Upper lobe of right lung (tissue), 1 donor: ENCODE measurements at regions not wholly inside any gene's neighbourhood (a gene's known extent, or its start where the extent isn't known, plus 50 kb on each side); places are given as distances from the start of the nearest gene placed in this dataset.

Experiments used
- ATAC-seq: fragments of 200-7000 bp; cut with Tn5 transposase; one replicate; pipeline ENCODE4 v1.9.1; 2020; ENCODE audit warnings: mild to moderate bottlenecking, moderate library complexity
- DNase-seq: peaks from one replicate; pipeline ENCODE4 v3.0.0-alpha.2; 2020
- H3K27ac ChIP-seq: fragments of 200-600 bp; one replicate; pipeline ENCODE4 v1.8.0; 2022
- H3K27me3 ChIP-seq: fragments of 200-600 bp; one replicate; pipeline ENCODE4 v1.8.0; 2022; ENCODE audit warnings: mild to moderate bottlenecking
- H3K36me3 ChIP-seq: fragments of 200-600 bp; one replicate; pipeline ENCODE4 v1.8.0; 2022
- H3K4me1 ChIP-seq: fragments of 200-600 bp; one replicate; pipeline ENCODE4 v1.8.0; 2022
- H3K4me3 ChIP-seq: fragments of 200-600 bp; one replicate; pipeline ENCODE4 v1.8.0; 2022; ENCODE audit warnings: mild to moderate bottlenecking
- H3K9me3 ChIP-seq: fragments of 200-600 bp; one replicate; pipeline ENCODE4 v1.8.0; 2022
- CTCF ChIP-seq: fragments of 200-600 bp; IDR thresholded peaks from one replicate; pipeline ENCODE4 v1.8.0; 2022; ENCODE audit warnings: antibody characterized with exemption
- intact Hi-C: fragments of 100-400 bp; cut with DNase I; formaldehyde crosslinking; loops from one replicate; pipeline ENCODE4 v1.11.0; 2022
- donor health status: DM: no; HTN: yes; CAD: no; lungs with severe emphysema.

DNA sequence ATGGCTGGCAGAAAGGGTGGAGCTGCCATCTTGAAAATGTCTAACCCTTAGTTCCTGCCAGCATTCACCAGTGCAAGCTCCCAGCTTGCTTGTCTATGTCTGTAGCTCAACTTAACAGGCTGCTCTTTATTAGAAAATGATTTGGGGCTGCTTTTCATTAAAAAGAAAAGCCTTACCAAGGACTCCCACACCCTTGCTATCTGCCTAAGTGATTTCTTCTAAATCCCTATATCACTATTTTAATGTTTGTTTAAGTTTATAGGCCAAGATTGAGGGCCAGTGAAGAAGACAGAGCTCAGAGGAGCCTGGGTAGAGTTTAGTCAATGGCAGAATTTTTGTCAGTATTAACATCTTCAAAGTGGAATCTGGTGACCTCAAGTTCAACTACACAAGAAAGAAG lies 336.8 kb upstream of the CHRM3 start:
- DNase-seq (no peak), ATAC-seq (no peak)
- no peaks in the 10 kb centered on the region for H3K9me3 ChIP-seq
- no peak overlapping the region for H3K4me3 ChIP-seq
- intact Hi-C loops = no loop called here
- H3K4me1 ChIP-seq = no peaks in the 10 kb centered on the region
- no peak for TF ChIP-seq CTCF
- H3K27ac ChIP-seq = no peak overlapping the region
- no peaks in the 10 kb centered on the region for H3K27me3 ChIP-seq
- H3K36me3 ChIP-seq = no peaks in the 10 kb centered on the region

DNA sequence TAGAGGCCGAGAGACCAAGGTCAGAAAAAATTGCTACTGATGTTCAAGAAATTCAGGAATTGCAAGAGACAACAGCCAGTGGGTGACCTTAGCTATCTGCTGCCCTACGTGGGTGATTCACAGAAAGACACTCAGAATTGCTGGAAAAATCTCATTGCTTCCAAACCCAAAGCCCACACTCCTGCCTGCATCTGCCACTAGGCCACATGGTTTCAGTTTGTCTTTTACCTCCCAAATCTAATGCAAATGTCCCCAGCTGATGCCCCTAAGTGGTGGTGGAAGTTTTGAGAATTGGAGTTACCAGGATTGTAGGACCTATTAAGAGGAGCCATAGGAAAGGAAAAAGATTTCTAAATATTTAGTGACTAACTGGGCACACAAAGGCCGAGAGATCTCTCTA lies 341.5 kb upstream of the CHRM3 start:
- Histone ChIP-seq H3K4me3 (no peak overlapping the region), H3K36me3 (no peaks in the 10 kb centered on the region), H3K27me3 (no peaks in the 10 kb centered on the region), H3K27ac (no peak overlapping the region), H3K9me3 (no peaks in the 10 kb centered on the region), H3K4me1 (no peaks in the 10 kb centered on the region)
- TF ChIP-seq CTCF = no peak
- intact Hi-C loops = no loop called here
- ATAC-seq (no peak), DNase-seq (no peak)

DNA sequence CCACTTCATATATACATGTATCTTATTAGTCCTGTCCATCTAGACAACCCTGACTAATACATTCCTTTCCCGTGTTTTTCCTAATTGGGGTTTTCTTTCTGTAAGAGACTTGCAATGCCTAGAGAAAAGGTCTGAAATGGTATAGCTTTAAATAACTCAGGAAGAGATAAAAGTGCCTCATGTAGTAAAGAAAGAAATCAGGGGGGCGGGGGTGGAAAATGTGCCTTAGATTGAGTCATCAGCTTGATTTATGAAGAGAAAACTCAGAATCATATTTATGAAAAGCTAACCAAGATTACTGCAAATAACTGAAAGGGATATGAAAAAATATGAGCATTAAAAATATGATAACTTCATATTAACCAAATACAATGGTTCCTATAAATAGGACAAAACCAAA lies 345.8 kb upstream of the CHRM3 start:
- no peaks in the 10 kb centered on the region for H3K27me3 ChIP-seq
- intact Hi-C loops = no loop called here
- H3K36me3 ChIP-seq = no peaks in the 10 kb centered on the region
- DNase-seq (no peak), ATAC-seq (no peak)
- no peak for TF ChIP-seq CTCF
- H3K27ac ChIP-seq = no peak overlapping the region
- H3K4me3 ChIP-seq = no peak overlapping the region
- H3K9me3 ChIP-seq = no peaks in the 10 kb centered on the region
- H3K4me1 ChIP-seq = no peaks in the 10 kb centered on the region

DNA sequence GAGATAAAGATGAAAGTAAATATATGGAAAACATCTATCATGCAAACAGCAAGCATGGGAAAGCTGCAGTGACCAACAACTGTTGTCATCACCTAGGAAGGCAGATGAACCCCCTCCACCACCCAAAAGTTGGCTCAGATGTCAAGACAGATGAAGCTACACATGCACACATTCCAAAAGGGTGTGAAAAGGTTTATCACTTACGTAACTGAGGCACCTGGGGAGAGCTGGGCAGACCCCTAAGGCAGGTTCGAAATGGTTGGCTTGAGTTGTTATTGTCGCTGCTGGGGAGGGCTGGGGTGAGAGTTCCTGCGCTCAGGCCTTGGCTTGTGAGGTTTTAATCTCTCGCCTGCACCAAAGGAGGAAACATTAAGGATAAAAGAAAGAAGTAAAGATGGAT lies 355.1 kb upstream of the CHRM3 start:
- H3K27ac ChIP-seq = no peak overlapping the region
- DNase-seq (no peak), ATAC-seq (no peak)
- TF ChIP-seq CTCF = no peak
- H3K36me3 ChIP-seq = no peaks in the 10 kb centered on the region
- H3K4me3 ChIP-seq = no peak overlapping the region
- H3K4me1 ChIP-seq = no peaks in the 10 kb centered on the region
- intact Hi-C loops = no loop called here
- H3K9me3 ChIP-seq = no peaks in the 10 kb centered on the region
- H3K27me3 ChIP-seq = no peaks in the 10 kb centered on the region

- H3K4me3 ChIP-seq = no peak overlapping the region
- no peaks in the 10 kb centered on the region for H3K4me1 ChIP-seq
- intact Hi-C loops = no loop called here
- DNase-seq (no peak), ATAC-seq (no peak)
- no peaks in the 10 kb centered on the region for H3K9me3 ChIP-seq
- no peak for TF ChIP-seq CTCF
- no peaks in the 10 kb centered on the region for H3K27me3 ChIP-seq
- no peaks in the 10 kb centered on the region for H3K36me3 ChIP-seq
- H3K27ac ChIP-seq = no peak overlapping the region
These were observed 360.2 kb upstream of the CHRM3 start for GRCh38 chr1:239025997-239026694.

- intact Hi-C loops = no loop called here
- no peak for TF ChIP-seq CTCF
- Histone ChIP-seq H3K27ac (no peak overlapping the region), H3K36me3 (no peaks in the 10 kb centered on the region), H3K27me3 (no peaks in the 10 kb centered on the region), H3K9me3 (no peaks in the 10 kb centered on the region), H3K4me1 (no peaks in the 10 kb centered on the region), H3K4me3 (no peak overlapping the region)
- DNase-seq (no peak), ATAC-seq (no peak)
These were observed 361.1 kb upstream of the CHRM3 start for GRCh38 chr1:239025223-239025622.
